ENCODE measurements at regions not wholly inside any gene's neighbourhood (a gene's known extent, or its start where the extent isn't known, plus 50 kb on each side); places are given as distances from the start of the nearest gene placed in this dataset.

DNA sequence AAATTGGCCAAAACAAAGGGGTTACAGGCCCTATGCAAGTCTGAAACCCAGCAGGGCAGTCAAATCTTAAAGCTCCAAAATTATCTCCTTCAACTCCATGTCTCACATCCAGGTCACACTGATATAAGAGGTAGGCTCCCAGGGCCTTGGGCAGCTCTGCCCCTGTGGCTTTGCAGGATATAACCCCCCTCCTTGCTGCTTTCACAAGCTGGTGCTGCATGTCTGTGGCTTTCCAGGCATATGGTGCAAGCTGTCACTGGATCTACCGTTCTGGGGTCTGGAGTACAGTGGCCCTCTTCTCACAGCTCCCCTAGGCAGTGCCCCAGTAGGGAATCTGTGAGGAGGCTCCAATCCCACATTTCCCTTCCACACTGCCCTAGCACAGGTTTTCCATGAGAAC, 519.6 kb downstream of the ETS1 start:
- Histone ChIP-seq H4K20me1 (replicated peaks; ENCODE audit: control insufficient read depth, extremely low read depth, insufficient read depth, low read length) (no peaks in the 10 kb centered on the region), H3K9ac (replicated peaks; ENCODE audit: extremely low read depth, insufficient read depth, low read length) (no peak overlapping the region), H3K27me3 (ENCODE audit: control insufficient read depth in 2 of 2, insufficient read depth in 2 of 2, low read length in 2 of 2) (no peaks in the 10 kb centered on the region), H3K9me1 (replicated peaks; ENCODE audit: control insufficient read depth, extremely low read depth, insufficient read depth, low read length) (no peaks in the 10 kb centered on the region), H3K4me3 (replicated peaks in 1 of 3; ENCODE audit: insufficient read depth in 1 of 3, low read depth in 1 of 3, low read length in 3 of 3) (no peak overlapping the region), H3K27ac (ENCODE audit: insufficient read depth, low read depth, low read length) (no peak overlapping the region), H3K79me2 (ENCODE audit: control insufficient read depth, insufficient read depth, low read length) (no peaks in the 10 kb centered on the region), H2AFZ (ENCODE audit: low read depth, low read length) (no peak overlapping the region), H3K9me3 (replicated peaks; ENCODE audit: control insufficient read depth, insufficient read depth, low read length) (no peaks in the 10 kb centered on the region), H3K4me2 (ENCODE audit: insufficient read depth, low read length) (no peak overlapping the region), H3K4me1 (ENCODE audit: control insufficient read depth, extremely low read depth, insufficient read depth, low read length) (no peaks in the 10 kb centered on the region), H3K36me3 (ENCODE audit: control insufficient read depth in 2 of 2, extremely low read depth in 1 of 2, insufficient read depth in 2 of 2, low read length in 2 of 2) (no peaks in the 10 kb centered on the region)
- BruUV-seq (replicated peaks), result no TSS peak
- no peak for FAIRE-seq
- intact Hi-C loops (cut with micrococcal nuclease) (no loop called here), dilution Hi-C loops (cut with MboI; ENCODE audit: extremely low pct_ligation_motif_present, low sequenced_read_pairs) (no loop called here)
- DNase-seq (ENCODE audit: low read depth, low spot score), result no peak
- TF ChIP-seq, protein P1, sequence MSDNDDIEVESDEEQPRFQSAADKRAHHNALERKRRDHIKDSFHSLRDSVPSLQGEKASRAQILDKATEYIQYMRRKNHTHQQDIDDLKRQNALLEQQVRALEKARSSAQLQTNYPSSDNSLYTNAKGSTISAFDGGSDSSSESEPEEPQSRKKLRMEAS (IDR thresholded peaks at IDR 0.05; ENCODE audit: insufficient read depth, insufficient read length), result no peak
- TF ChIP-seq, protein P2, sequence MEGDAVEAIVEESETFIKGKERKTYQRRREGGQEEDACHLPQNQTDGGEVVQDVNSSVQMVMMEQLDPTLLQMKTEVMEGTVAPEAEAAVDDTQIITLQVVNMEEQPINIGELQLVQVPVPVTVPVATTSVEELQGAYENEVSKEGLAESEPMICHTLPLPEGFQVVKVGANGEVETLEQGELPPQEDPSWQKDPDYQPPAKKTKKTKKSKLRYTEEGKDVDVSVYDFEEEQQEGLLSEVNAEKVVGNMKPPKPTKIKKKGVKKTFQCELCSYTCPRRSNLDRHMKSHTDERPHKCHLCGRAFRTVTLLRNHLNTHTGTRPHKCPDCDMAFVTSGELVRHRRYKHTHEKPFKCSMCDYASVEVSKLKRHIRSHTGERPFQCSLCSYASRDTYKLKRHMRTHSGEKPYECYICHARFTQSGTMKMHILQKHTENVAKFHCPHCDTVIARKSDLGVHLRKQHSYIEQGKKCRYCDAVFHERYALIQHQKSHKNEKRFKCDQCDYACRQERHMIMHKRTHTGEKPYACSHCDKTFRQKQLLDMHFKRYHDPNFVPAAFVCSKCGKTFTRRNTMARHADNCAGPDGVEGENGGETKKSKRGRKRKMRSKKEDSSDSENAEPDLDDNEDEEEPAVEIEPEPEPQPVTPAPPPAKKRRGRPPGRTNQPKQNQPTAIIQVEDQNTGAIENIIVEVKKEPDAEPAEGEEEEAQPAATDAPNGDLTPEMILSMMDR (IDR thresholded peaks at IDR 0.05; ENCODE audit: extremely low read depth in 1 of 2, insufficient read depth in 1 of 2, low read depth in 1 of 2, low read length in 2 of 2), result no peak
- TF ChIP-seq MYC (IDR thresholded peaks at IDR 0.05; ENCODE audit: low read depth, low read length) (no peak), POLR2A (IDR thresholded peaks at IDR 0.05; ENCODE audit: low read depth, low read length) (no peak), EZH2 (IDR thresholded peaks at IDR 0.05; ENCODE audit: borderline replicate concordance, low read depth, low read length, severe bottlenecking) (no peak), JUN (IDR thresholded peaks at IDR 0.05; ENCODE audit: borderline replicate concordance, insufficient read depth, insufficient read length, low read depth) (no peak), POLR2AphosphoS5 (IDR thresholded peaks at IDR 0.05; ENCODE audit: insufficient read depth, low read depth, low read length) (no peak), GATA2 (IDR thresholded peaks at IDR 0.05; ENCODE audit: insufficient read depth, insufficient read length, low read depth, low read length) (no peak), FOS (IDR thresholded peaks at IDR 0.05; ENCODE audit: borderline replicate concordance, insufficient read depth, low read length) (no peak)
- ChIA-PET CTCF (no interaction called here), POLR2A (no interaction called here)

Measured in endothelial cell of umbilical vein (primary cell).